ENCODE measurements at regions not wholly inside any gene's neighbourhood (a gene's known extent, or its start where the extent isn't known, plus 50 kb on each side); places are given as distances from the start of the nearest gene placed in this dataset.

DNA sequence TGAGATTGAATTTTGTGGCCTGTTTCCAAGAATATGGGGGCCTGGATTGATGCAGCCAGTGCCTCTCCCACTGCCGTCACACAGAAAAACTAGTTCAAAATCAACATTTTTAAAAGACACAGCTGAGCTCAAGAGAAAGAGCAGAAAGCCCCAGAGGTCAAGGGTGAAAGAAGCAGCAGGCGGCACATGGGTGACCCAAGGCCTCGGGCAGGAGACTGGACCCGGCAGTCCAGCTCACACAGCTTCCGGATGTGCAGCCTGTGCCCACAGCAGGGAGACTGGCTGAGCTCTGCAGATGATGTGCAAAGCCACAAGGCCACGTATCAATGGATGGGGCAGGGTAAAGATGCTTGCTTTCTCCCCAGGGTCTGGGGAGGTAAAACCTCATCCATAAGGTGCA, 50.4 kb upstream of the RNF32 start:
- TF ChIP-seq, protein P1, sequence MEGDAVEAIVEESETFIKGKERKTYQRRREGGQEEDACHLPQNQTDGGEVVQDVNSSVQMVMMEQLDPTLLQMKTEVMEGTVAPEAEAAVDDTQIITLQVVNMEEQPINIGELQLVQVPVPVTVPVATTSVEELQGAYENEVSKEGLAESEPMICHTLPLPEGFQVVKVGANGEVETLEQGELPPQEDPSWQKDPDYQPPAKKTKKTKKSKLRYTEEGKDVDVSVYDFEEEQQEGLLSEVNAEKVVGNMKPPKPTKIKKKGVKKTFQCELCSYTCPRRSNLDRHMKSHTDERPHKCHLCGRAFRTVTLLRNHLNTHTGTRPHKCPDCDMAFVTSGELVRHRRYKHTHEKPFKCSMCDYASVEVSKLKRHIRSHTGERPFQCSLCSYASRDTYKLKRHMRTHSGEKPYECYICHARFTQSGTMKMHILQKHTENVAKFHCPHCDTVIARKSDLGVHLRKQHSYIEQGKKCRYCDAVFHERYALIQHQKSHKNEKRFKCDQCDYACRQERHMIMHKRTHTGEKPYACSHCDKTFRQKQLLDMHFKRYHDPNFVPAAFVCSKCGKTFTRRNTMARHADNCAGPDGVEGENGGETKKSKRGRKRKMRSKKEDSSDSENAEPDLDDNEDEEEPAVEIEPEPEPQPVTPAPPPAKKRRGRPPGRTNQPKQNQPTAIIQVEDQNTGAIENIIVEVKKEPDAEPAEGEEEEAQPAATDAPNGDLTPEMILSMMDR (IDR thresholded peaks at IDR 0.05): no peak
- TF ChIP-seq E2F6 (IDR thresholded peaks at IDR 0.05; ENCODE audit: borderline replicate concordance, low read depth) (no peak), CHD2 (IDR thresholded peaks at IDR 0.05; ENCODE audit: low read length, partially characterized antibody) (no peak), ZFP36 (IDR thresholded peaks at IDR 0.05; ENCODE audit: borderline replicate concordance, partially characterized antibody) (no peak), POLR2A (IDR thresholded peaks at IDR 0.05; ENCODE audit: low read length) (no peak)
- TF ChIP-seq, protein P2, sequence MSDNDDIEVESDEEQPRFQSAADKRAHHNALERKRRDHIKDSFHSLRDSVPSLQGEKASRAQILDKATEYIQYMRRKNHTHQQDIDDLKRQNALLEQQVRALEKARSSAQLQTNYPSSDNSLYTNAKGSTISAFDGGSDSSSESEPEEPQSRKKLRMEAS (IDR thresholded peaks at IDR 0.05): no peak
